ENCODE measurements at regions not wholly inside any gene's neighbourhood (a gene's known extent, or its start where the extent isn't known, plus 50 kb on each side); places are given as distances from the start of the nearest gene placed in this dataset.

DNA sequence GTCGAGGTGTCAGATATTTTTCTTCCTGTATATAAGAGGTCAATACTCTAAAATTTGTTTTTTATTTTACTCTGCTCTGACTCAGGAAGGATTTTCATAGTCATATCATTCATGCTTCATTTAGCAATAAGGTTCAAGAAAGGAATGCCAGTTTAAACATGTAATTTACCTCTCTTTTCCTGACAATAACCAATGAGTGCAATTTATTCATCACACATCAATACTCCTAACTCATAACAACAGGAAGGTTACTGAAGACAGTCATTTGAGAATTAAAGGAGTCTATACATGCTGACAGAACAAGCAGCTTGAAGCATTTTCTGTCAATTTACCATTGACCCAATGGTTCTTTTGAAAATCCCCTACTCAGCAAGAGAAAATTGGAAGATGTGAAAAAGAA lies 190.3 kb upstream of the RPS6KA3 start:
- TF ChIP-seq, protein P1, sequence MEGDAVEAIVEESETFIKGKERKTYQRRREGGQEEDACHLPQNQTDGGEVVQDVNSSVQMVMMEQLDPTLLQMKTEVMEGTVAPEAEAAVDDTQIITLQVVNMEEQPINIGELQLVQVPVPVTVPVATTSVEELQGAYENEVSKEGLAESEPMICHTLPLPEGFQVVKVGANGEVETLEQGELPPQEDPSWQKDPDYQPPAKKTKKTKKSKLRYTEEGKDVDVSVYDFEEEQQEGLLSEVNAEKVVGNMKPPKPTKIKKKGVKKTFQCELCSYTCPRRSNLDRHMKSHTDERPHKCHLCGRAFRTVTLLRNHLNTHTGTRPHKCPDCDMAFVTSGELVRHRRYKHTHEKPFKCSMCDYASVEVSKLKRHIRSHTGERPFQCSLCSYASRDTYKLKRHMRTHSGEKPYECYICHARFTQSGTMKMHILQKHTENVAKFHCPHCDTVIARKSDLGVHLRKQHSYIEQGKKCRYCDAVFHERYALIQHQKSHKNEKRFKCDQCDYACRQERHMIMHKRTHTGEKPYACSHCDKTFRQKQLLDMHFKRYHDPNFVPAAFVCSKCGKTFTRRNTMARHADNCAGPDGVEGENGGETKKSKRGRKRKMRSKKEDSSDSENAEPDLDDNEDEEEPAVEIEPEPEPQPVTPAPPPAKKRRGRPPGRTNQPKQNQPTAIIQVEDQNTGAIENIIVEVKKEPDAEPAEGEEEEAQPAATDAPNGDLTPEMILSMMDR (conservative IDR thresholded peaks at IDR 0.05 in 1 of 2, IDR thresholded peaks at IDR 0.05 in 1 of 2; ENCODE audit: extremely low read depth in 1 of 2, insufficient read depth in 1 of 2, low read depth in 1 of 2, low read length in 2 of 2) = no peak
- no peak for TF ChIP-seq EZH2 (IDR thresholded peaks at IDR 0.05; ENCODE audit: borderline replicate concordance, low read length)

Data from mammary epithelial cell (primary cell).